Left kidney (tissue), 1 donor: ENCODE measurements at regions not wholly inside any gene's neighbourhood (a gene's known extent, or its start where the extent isn't known, plus 50 kb on each side); places are given as distances from the start of the nearest gene placed in this dataset.
A peak's percentile ranks its signal among the peaks of the same experiment; 100 is the strongest.
"Not testable (repeated sequence)": the region's sequence is repeated elsewhere in the genome, so short reads cannot be mapped to it uniquely, and the experiment has no call there.

Source experiments
- DNase-seq: peaks from one replicate; pipeline ENCODE4 v3.0.0-alpha.2; 2013

DNA sequence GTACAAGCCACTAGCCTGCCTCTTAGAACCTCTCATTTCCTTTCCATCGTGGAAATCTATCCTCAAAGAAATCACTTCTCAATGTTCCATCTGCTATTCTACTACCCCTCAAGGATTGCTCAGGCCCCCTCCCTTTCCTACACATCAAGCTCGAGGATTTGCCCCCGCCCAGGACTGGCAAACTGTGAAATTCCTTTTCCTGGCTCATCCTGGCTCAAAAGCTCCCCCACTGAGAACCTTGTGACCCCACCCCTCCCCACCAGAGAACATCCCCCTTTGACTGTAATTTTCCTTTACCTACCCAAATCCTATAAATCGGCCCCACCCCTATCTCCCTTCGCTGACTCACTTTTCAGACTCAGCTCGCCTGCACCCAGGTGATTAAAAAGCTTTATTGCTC is 1103.3 kb upstream of the FAM98A start:
- not testable (repeated sequence) for DNase-seq

- DNase-seq, result not testable (repeated sequence)
Observed at GRCh38 chr2:34677591-34677990, 1078.5 kb upstream of the FAM98A start.

GRCh38 chr2:34677119-34677531 is 1078.0 kb upstream of the FAM98A start:
- peak; percentile 4 for DNase-seq

DNA sequence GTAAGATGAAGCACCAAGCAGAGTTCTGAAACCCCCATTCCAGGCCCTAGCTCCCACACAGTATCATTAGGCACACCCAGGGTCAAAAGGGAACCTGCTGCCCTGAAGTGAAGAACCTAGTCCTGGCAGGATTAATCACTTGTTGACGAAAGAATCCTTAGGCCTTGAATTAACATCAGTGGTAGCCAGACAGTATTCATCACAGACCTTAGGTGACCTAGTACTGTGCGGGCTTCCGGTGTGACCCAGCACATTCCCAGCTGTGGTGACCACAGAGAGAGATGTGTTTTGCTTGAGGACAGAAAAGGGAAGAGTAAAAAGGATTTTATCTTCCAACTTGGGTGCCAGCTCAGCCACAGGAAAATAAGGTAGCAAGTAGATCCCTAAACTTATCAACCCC is 1071.4 kb upstream of the FAM98A start:
- DNase-seq, result no peak

DNA sequence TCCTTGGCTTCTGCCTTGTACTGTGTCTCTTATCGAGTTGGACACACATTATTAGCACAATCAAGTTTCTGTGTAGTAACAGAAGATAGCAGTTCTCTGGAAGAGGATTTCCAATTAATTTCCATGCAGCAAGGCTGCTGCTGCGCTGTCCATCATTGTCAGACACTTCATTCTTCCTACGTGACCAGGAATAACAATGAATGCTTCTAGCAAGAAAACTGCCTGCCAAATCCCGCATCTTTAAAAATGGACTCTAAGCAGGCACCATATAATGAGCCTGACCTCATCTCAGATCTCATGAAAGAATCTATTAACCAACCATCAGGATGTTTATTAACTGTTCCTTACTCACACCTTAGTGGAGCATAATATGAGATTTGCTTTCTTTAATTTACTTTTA is 1067.7 kb upstream of the FAM98A start:
- DNase-seq, result no peak

- DNase-seq, result no peak
Observed at GRCh38 chr2:34664266-34664665, 1065.2 kb upstream of the FAM98A start.

GRCh38 chr2:34663314-34663713 is 1064.2 kb upstream of the FAM98A start:
- DNase-seq, result no peak

GRCh38 chr2:34660741-34661140 is 1061.6 kb upstream of the FAM98A start:
- no peak for DNase-seq

- DNase-seq, result no peak
Observed at GRCh38 chr2:34656632-34657031, 1057.5 kb upstream of the FAM98A start.

- DNase-seq, result peak; percentile 55
Observed at GRCh38 chr2:34652636-34653035, 1053.5 kb upstream of the FAM98A start.

DNA sequence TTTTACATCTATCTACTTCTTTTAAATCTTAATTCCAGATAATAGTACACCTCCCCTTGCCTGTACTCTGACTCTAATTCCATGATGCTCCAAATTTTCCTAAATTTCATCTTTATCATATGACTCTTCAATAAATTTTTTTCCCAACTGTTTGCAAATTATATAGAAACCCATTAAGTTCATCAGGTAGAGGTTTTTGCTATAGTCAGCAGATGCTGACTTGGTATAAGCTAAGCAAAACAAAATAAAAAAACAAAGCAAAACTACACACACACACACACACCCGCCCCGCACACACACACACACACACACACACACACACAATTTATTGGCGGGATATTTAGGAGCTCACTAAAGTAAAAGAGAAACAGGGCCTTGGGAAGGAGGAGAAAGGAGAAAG is 1047.8 kb upstream of the FAM98A start:
- DNase-seq, result no peak

- no peak for DNase-seq
Observed at GRCh38 chr2:34632327-34632726, 1033.2 kb upstream of the FAM98A start.

- peak; percentile 64 for DNase-seq
Observed at GRCh38 chr2:34627003-34627402, 1027.9 kb upstream of the FAM98A start.

DNA sequence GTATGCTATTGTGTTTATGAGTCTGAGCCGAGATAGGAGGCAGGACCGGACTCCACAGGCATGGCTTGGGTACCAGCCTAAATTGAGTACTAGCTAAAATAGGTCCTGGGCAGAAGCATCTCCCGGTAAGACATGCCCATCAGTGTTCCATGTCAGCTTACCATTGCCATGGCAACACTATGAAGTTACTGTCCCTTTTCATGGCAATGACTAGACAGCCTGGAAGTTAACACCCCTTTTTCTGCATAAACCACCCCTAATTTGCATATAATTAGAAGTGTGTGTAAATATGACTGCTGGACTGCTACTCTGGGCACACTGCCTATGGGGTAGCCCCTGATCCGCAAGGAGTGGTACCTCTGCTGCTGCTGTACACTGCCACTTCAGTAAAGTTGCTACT is 1005.1 kb upstream of the FAM98A start:
- no peak for DNase-seq

DNA sequence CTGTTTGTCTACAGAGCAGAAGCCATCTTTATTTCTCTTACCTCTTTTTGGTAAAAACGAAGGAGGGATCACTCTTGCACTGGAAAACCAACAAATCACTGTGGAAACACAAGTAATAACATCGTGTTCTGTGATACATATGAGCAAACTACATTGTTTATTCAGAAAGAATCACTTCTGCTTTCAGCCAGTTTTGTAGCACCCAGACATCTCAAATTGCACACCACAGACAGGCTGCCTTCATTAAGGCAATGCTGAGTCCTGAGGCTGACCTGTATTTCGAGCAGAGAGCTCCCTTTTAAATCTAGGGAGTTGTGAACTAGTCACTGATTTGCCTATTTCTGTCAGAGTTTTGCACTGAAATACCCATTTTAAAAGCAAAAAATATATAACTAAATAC is 1003.2 kb upstream of the FAM98A start:
- no peak for DNase-seq

GRCh38 chr2:34601561-34601960 is 1002.5 kb upstream of the FAM98A start:
- DNase-seq, result no peak

DNA sequence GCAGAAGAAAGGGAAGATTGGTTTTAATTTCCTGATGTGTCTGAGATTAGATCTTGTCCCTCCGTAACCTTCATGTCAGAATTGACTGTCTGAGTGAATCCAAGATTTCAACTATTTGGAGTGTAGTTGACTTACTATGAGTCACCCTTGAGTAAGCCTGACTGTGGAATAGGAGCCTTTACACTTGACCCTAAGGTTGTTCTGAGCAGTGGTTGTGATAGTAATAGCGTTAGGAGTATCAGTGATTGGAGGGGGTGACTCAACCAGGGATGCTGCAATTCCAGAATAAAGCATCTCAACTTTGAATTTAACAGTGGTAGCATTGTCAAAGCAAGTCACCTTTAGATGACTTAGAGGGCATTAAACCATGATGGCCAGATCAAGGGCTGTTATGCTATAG is 979.5 kb upstream of the FAM98A start:
- DNase-seq, result no peak

DNA sequence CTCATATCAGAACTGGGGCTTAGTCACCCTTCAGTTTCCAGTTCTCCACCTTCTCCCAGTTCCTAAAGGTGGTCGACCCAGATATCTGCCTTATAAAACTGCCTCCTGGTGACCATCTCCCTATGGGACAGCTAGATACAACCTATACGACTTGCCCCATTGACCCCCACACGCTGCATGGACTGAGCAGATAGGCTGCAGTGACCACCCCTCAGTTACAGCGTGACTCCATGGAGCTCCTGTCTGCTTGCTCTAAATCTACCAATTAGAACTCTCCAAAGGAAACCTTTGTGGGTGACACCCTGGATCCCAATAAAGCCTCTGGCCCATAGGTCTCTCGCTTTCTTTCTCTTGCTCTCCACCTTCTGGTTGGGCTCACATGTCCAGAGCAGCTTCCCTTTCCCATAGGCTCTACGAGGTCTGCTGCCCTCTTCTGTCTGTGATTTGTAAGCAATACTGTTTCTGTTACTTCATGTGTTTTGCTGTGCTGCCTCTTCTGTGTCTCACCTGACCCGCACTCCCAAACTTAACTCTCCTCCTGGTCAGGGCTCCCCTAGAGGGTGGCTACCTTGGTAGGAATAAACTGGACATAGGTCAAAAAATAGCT is 971.3 kb upstream of the FAM98A start:
- peak; percentile 40 for DNase-seq

GRCh38 chr2:34567128-34567527 is 968.0 kb upstream of the FAM98A start:
- no peak for DNase-seq

DNA sequence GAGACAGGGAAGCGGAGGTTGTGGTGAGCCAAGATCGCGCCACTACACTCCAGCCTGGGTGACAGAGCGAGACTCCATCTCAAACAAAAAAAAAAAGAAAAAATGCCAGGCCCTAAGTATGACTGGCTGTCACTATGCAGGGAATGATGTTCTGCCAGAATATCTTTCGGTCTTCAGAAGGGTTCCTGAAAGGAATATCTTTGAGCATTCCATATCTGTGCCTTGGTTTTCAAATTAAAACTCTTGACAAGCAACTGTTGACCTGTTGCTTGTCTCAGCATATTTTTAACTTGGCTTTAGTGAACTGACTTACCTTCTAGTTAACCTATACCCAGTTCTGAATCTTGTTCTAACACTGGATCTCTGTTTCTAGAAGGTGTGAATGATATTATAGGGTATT is 953.2 kb upstream of the FAM98A start:
- no peak for DNase-seq

DNA sequence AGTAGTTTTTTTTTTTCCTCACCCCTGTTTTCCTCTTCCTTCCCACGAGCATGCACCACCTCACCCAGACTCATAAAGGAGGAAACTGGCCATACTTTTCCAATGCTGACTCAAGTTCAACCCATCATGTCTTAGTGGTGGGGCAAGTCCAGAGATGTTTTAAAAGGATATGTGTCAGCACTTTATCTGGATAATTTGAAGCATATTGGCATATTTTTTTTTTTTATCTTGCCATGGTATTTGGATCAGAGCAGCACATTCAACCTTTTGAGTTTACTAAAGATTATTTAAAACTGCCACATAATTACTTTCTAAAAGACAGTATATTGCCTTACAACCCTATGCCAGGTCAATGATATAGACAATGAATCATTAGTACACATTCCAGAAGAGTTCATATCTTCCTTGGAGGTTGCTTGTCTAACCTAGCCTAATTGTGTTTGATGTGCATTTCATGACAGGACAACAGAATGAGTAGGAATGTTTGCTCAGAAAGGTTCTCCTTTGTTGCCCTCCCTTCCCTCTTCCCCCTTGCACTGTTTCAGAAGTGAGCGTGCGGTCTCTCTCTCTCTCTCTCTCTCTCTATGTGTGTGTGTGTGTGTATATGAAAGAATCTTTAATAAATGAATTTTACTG is 950.7 kb upstream of the FAM98A start:
- no peak for DNase-seq

DNA sequence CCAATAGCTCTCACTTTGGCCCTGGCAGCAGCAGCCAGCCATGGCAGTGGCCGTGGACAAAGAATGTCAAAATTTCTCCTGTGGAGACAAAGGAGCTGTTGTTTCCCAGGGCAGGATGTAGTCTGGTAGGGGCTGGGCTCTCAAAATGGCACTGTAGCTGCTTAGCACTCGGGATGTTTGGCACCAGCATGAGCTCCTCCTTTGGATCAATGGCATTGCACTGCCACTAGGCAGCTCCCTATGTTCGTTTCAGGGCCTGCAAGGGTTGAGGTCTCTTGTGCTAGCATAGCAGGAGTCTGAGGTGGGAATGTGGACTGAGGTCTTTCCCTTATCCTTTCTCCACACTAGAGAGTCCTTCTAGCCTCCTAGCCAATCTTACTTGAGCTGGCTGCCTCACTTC is 948.8 kb upstream of the FAM98A start:
- no peak for DNase-seq

DNA sequence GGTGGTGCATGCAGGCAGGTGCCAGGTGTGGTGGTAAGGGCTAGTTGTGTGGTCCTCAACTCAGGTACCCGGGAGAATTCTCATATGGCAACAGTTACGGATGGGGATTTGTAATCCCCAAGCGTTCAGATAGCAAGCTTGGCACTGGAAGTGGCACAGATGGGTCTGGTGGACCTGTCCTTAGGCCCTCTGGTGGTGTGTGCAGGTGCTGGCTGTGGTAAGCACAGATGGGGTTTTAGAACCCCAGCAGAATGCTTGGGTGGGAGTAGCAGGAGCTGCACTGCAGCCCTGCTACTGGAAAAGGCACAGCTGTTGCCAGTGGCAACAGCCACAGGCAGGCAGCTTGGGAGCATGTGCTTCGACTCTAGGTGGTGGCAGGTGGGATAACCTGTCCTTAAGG is 948.2 kb upstream of the FAM98A start:
- DNase-seq, result no peak

- DNase-seq, result no peak
Observed at GRCh38 chr2:34545486-34546136, 946.5 kb upstream of the FAM98A start.
